Activated CD4-positive, alpha-beta T cell treated with anti-CD3 and anti-CD28 coated beads, Interleukin-10, Interleukin-2, amounts not matched to agents 100 ng/mL and 50 ng/mL, durations not matched to agents 16 hours and 8 hours (primary cell): ENCODE measurements at regions not wholly inside any gene's neighbourhood (a gene's known extent, or its start where the extent isn't known, plus 50 kb on each side); places are given as distances from the start of the nearest gene placed in this dataset.

Source experiments
- DNase-seq: peaks from one replicate; pipeline ENCODE4 v3.0.0-alpha.2; 2020

- DNase-seq: no peak
Observed at GRCh38 chr7:42429339-42429738, 192.3 kb upstream of the GLI3 start.

DNA sequence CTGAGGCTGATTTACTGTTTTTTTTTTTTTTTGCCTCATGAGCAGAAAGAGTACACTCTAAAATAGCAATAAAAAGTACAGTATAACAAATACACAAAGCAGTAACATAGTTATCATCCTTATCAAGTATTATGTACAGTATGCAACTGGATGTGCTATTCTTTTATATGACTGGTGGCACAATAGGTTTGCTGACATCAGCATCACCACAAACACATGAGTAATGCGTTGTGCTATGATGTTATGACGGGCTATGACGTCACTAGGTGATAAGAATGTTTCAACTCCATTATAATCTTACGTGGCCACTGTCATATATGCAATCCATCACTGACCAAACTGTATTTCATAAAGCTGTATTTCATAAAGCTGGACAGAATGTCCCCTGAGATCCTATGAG lies 189.2 kb upstream of the GLI3 start:
- no peak for DNase-seq

GRCh38 chr7:42414941-42415505 lies 178.0 kb upstream of the GLI3 start:
- no peak for DNase-seq

DNA sequence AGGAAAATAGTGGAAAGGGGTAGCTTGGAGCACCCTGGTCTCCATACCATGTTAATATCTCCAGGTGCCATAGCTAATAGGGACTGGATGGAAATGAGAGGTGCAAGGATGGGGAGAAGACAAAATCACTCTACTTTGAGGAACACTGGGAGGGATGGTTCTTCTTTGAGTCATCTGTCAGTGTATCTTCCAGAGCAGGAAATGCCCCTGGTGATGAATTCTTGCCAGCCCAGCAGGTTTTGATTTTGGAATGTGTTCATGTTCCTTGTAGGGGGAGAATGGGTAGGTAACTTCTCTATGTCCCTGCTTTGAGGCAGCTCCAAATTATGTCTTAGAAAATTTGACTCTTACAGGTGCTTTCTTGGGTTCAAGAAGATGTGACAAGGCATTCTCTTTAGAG lies 177.0 kb upstream of the GLI3 start:
- DNase-seq: no peak

- no peak for DNase-seq
Observed at GRCh38 chr7:42409296-42409695, 172.3 kb upstream of the GLI3 start.

- no peak for DNase-seq
Observed at GRCh38 chr7:42407833-42408232, 170.8 kb upstream of the GLI3 start.

GRCh38 chr7:42407021-42407710 lies 170.2 kb upstream of the GLI3 start:
- no peak for DNase-seq

DNA sequence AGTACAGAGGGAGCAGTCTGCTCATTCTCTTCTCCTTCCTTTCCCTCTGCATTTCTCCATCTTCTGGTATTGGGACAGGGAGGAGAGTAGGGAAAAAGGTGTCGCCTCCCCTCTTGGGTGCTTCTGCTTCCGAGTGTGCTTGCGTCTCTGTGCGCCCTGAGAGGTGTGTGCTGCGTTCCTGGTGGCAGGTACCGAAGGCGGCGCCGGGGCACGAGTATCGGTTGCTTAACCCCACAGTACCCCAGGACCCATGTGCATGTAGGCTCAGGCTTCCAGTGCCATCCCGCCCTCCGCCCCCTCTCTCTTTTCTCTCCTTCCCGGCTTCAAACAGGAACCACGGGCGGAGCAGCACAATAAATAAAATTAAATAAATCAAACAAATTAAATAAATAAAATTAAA lies 169.3 kb upstream of the GLI3 start:
- DNase-seq: no peak

- DNase-seq: no peak
Observed at GRCh38 chr7:42405782-42406181, 168.8 kb upstream of the GLI3 start.

GRCh38 chr7:42403831-42404230 lies 166.8 kb upstream of the GLI3 start:
- no peak for DNase-seq

DNA sequence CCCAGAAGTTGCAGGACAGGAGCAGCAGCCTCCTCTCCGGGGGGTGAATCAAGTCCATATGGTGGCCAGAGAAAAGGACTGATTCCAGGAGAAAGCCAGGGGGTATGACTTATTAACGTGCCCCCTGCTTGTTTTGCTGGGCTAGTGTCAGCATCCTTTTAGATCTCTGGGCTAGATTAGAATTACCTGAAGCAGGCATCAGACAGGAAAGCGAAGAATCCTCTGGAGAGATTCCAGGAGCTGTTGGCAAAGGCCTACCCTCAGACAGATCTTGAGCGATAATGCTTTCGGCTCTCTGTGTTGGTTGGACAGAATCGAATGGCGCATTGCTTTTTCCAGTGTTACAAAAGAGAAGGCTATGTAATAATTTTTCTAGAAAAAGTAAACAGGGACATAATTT lies 164.0 kb upstream of the GLI3 start:
- DNase-seq: no peak

- DNase-seq: no peak
Observed at GRCh38 chr7:42400211-42400772, 163.3 kb upstream of the GLI3 start.

DNA sequence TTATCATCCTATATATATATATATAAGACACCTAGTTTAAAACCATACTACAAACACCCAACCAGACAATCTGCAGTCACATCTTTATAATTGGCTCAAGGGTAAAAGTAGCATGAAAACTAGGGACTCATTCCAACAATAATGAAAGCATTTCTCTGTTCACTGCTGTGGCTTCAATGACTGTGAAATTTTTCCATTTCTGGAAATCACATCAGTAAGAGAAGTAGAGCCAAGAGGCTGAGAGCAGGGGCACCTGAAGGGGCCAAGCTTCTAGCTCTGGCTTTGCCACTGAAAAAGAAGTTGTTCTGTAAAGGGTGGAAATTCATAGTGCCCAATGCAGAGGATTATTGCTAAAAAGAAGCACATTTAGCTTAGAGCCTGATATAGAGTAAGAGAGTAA lies 158.6 kb upstream of the GLI3 start:
- DNase-seq: no peak

- no peak for DNase-seq
Observed at GRCh38 chr7:42392826-42393225, 155.8 kb upstream of the GLI3 start.

GRCh38 chr7:42389697-42390096 lies 152.7 kb upstream of the GLI3 start:
- no peak for DNase-seq

GRCh38 chr7:42385912-42386311 lies 148.9 kb upstream of the GLI3 start:
- DNase-seq: no peak

- no peak for DNase-seq
Observed at GRCh38 chr7:42381161-42381560, 144.2 kb upstream of the GLI3 start.

- DNase-seq: no peak
Observed at GRCh38 chr7:42380401-42380800, 143.4 kb upstream of the GLI3 start.

DNA sequence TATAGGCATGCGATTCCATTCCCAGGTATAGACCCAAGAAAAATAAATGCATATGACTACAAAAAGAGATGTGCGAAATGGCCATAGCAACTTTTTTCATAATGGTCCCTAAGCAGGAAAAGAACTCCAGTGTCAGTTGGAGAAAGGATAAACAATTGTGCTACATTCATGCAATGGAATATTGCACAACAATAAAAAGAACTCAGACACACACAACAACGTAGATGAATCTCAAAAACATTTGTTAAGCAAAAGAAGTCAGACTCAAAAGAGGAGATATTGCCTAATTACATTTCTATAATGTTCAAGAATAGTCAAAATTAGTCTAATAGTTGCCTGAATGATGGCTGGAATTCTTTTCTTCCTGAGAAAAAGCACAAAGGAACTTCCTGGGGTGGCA lies 141.1 kb upstream of the GLI3 start:
- DNase-seq: no peak

DNA sequence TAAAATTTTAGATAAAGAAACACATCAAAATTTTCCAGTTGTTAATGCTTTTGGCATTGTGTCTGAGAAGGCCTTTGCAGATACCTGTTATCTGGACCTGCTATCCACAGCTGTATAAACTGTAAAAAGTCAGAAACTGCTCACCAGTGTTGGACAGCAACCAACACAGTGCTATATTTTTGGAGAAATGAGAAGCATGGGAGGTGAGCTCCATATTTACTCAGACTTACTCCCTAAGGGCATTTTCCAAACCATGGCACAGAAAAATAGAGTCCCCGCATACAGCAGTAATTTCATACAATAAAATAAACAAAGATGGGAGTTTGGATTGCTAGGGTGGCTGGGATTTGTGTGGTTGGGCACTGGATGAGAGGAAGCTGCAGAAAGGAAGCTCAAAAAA lies 136.3 kb upstream of the GLI3 start:
- DNase-seq: no peak

- DNase-seq: no peak
Observed at GRCh38 chr7:42372479-42372878, 135.5 kb upstream of the GLI3 start.

DNA sequence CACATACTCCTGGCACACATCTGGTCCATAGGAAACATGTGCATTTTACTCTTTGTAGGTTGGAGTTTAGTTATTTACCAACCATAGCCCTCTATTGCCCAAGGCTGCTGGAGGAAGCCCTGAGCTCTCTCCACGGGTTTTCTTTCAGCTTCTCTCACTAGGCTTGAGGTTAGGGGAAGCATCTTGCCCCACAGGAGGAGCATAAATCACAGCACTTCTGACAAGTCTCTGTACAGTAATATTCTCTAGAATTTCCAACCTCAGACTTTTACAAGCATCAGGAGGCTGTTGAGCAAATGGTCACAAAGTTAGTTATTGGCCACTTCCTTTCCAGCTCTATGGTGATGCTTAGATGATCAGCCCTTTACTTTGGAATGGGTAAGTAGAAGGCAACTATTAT lies 122.9 kb upstream of the GLI3 start:
- DNase-seq: no peak

- no peak for DNase-seq
Observed at GRCh38 chr7:42351316-42351935, 114.4 kb upstream of the GLI3 start.

GRCh38 chr7:42350801-42351200 lies 113.8 kb upstream of the GLI3 start:
- DNase-seq: no peak
